Keratinocyte (primary cell): ENCODE measurements at regions not wholly inside any gene's neighbourhood (a gene's known extent, or its start where the extent isn't known, plus 50 kb on each side); places are given as distances from the start of the nearest gene placed in this dataset.

Experiments used
- CTCF ChIP-seq, 3 experiments: IDR thresholded peaks in 1 of 3; conservative IDR thresholded peaks in 1 of 3; optimal IDR thresholded peaks in 1 of 3; 2 replicates in 2 of 3; 3 replicates in 1 of 3; pipeline versions ENCODE3 to v1.5.1; 2011; ENCODE audit warnings: low read length in 3 of 3, mild to moderate bottlenecking in 3 of 3, moderate library complexity in 2 of 3, control low read depth in 1 of 3, inconsistent platforms in 1 of 3; ENCODE audit not compliant: insufficient read depth in 2 of 3; ENCODE audit errors: extremely low read depth in 1 of 3
- EZH2 ChIP-seq: IDR thresholded peaks from one replicate; pipeline ENCODE4 v1.6.1; 2012; ENCODE audit warnings: inconsistent platforms, mild to moderate bottlenecking, low read length, moderate library complexity

- TF ChIP-seq CTCF (optimal IDR thresholded peaks at IDR 0.05 in 1 of 3, IDR thresholded peaks at IDR 0.05 in 1 of 3, conservative IDR thresholded peaks at IDR 0.05 in 1 of 3; ENCODE audit: extremely low read depth in 1 of 3, insufficient read depth in 2 of 3, low read length in 3 of 3) (no peak), EZH2 (no peak)
These were observed 86.8 kb upstream of the ZMIZ1 start for GRCh38 chr10:78981970-78982281.
